ENCODE measurements at regions not wholly inside any gene's neighbourhood (a gene's known extent, or its start where the extent isn't known, plus 50 kb on each side); places are given as distances from the start of the nearest gene placed in this dataset.

- DNase-seq (ENCODE audit: low spot score): no peak
These were observed 204.9 kb upstream of the PLET1 start for GRCh38 chr11:112465433-112466024.

- DNase-seq (ENCODE audit: low spot score): no peak
These were observed 207.1 kb upstream of the PLET1 start for GRCh38 chr11:112467721-112468120.

GRCh38 chr11:112469376-112469775, 208.7 kb upstream of the PLET1 start:
- no peak for DNase-seq (ENCODE audit: low spot score)

- DNase-seq (ENCODE audit: low spot score): no peak
These were observed 209.7 kb upstream of the PLET1 start for GRCh38 chr11:112470355-112470754.

GRCh38 chr11:112471731-112472130, 211.1 kb upstream of the PLET1 start:
- no peak for DNase-seq (ENCODE audit: low spot score)

- DNase-seq (ENCODE audit: low spot score): no peak
These were observed 216.5 kb upstream of the PLET1 start for GRCh38 chr11:112477152-112477551.

GRCh38 chr11:112477581-112478317, 217.1 kb upstream of the PLET1 start:
- no peak for DNase-seq (ENCODE audit: low spot score)

GRCh38 chr11:112478806-112479205, 218.1 kb upstream of the PLET1 start:
- no peak for DNase-seq (ENCODE audit: low spot score)

- DNase-seq (ENCODE audit: low spot score): no peak
These were observed 220.8 kb upstream of the PLET1 start for GRCh38 chr11:112481431-112481830.

GRCh38 chr11:112481893-112482292, 221.2 kb upstream of the PLET1 start:
- DNase-seq (ENCODE audit: low spot score): no peak

- DNase-seq (ENCODE audit: low spot score): no peak
These were observed 224.6 kb upstream of the PLET1 start for GRCh38 chr11:112485280-112485679.

GRCh38 chr11:112497826-112498225, 237.2 kb upstream of the PLET1 start:
- no peak for DNase-seq (ENCODE audit: low spot score)

GRCh38 chr11:112498701-112499100, 238.0 kb upstream of the PLET1 start:
- no peak for DNase-seq (ENCODE audit: low spot score)

- DNase-seq (ENCODE audit: low spot score): no peak
These were observed 238.7 kb upstream of the PLET1 start for GRCh38 chr11:112499153-112499880.

- DNase-seq (ENCODE audit: low spot score): no peak
These were observed 239.2 kb upstream of the PLET1 start for GRCh38 chr11:112499881-112500204.

- DNase-seq (ENCODE audit: low spot score): no peak
These were observed 242.8 kb upstream of the PLET1 start for GRCh38 chr11:112503410-112503809.

GRCh38 chr11:112504056-112504455, 243.4 kb upstream of the PLET1 start:
- DNase-seq (ENCODE audit: low spot score): no peak

GRCh38 chr11:112506852-112507251, 246.2 kb upstream of the PLET1 start:
- DNase-seq (ENCODE audit: low spot score): no peak

GRCh38 chr11:112507281-112507680, 246.6 kb upstream of the PLET1 start:
- no peak for DNase-seq (ENCODE audit: low spot score)

GRCh38 chr11:112508750-112509149, 248.1 kb upstream of the PLET1 start:
- DNase-seq (ENCODE audit: low spot score): no peak

- no peak for DNase-seq (ENCODE audit: low spot score)
These were observed 248.6 kb upstream of the PLET1 start for GRCh38 chr11:112509300-112509699.

- DNase-seq (ENCODE audit: low spot score): no peak
These were observed 250.6 kb upstream of the PLET1 start for GRCh38 chr11:112511271-112511670.

- no peak for DNase-seq (ENCODE audit: low spot score)
These were observed 251.3 kb upstream of the PLET1 start for GRCh38 chr11:112511911-112512310.

Measured in CD4-positive, alpha-beta T cell treated with Interleukin-6 at 100 ng/mL for 8 hours (primary cell).